Superior temporal gyrus (tissue), 1 donor: ENCODE measurements at regions not wholly inside any gene's neighbourhood (a gene's known extent, or its start where the extent isn't known, plus 50 kb on each side); places are given as distances from the start of the nearest gene placed in this dataset.

ENCODE experiments used
- DNase-seq: peaks from one replicate; pipeline ENCODE4 v3.0.0-alpha.2; 2016; ENCODE audit errors: extremely low spot score

GRCh38 chr4:19346636-19347035, 905.1 kb upstream of the SLIT2 start:
- DNase-seq, result no peak

GRCh38 chr4:19329631-19330030, 922.1 kb upstream of the SLIT2 start:
- no peak for DNase-seq

- DNase-seq, result no peak
Measured at GRCh38 chr4:19329077-19329476, 922.6 kb upstream of the SLIT2 start.

- DNase-seq, result no peak
Measured at GRCh38 chr4:19327364-19327763, 924.3 kb upstream of the SLIT2 start.

- no peak for DNase-seq
Measured at GRCh38 chr4:19324184-19324583, 927.5 kb upstream of the SLIT2 start.

- no peak for DNase-seq
Measured at GRCh38 chr4:19319607-19320006, 932.1 kb upstream of the SLIT2 start.

GRCh38 chr4:19317377-19317776, 934.3 kb upstream of the SLIT2 start:
- no peak for DNase-seq

GRCh38 chr4:19314116-19314515, 937.6 kb upstream of the SLIT2 start:
- no peak for DNase-seq

GRCh38 chr4:19309378-19309777, 942.3 kb upstream of the SLIT2 start:
- DNase-seq, result peak; percentile 49

- no peak for DNase-seq
Measured at GRCh38 chr4:19304028-19304427, 947.7 kb upstream of the SLIT2 start.

- no peak for DNase-seq
Measured at GRCh38 chr4:19301527-19301926, 950.2 kb upstream of the SLIT2 start.

- no peak for DNase-seq
Measured at GRCh38 chr4:19300213-19300612, 951.5 kb upstream of the SLIT2 start.

- DNase-seq, result no peak
Measured at GRCh38 chr4:19298998-19299397, 952.7 kb upstream of the SLIT2 start.

- no peak for DNase-seq
Measured at GRCh38 chr4:19293781-19294180, 957.9 kb upstream of the SLIT2 start.

- DNase-seq, result no peak
Measured at GRCh38 chr4:19293080-19293479, 958.6 kb upstream of the SLIT2 start.

GRCh38 chr4:19286924-19287323, 964.8 kb upstream of the SLIT2 start:
- DNase-seq, result no peak

GRCh38 chr4:19285146-19285545, 966.6 kb upstream of the SLIT2 start:
- DNase-seq, result no peak

GRCh38 chr4:19278665-19279064, 973.0 kb upstream of the SLIT2 start:
- no peak for DNase-seq

GRCh38 chr4:19266566-19266965, 985.1 kb upstream of the SLIT2 start:
- no peak for DNase-seq

- no peak for DNase-seq
Measured at GRCh38 chr4:19262467-19262866, 989.2 kb upstream of the SLIT2 start.

- DNase-seq, result no peak
Measured at GRCh38 chr4:19260346-19260745, 991.4 kb upstream of the SLIT2 start.

- DNase-seq, result no peak
Measured at GRCh38 chr4:19259920-19260319, 991.8 kb upstream of the SLIT2 start.

GRCh38 chr4:19256823-19257222, 994.9 kb upstream of the SLIT2 start:
- DNase-seq, result no peak

GRCh38 chr4:19254486-19254885, 997.2 kb upstream of the SLIT2 start:
- no peak for DNase-seq

- no peak for DNase-seq
Measured at GRCh38 chr4:19248023-19248422, 1003.7 kb upstream of the SLIT2 start.
